HG03342 (cell line): ENCODE measurements at regions not wholly inside any gene's neighbourhood (a gene's known extent, or its start where the extent isn't known, plus 50 kb on each side); places are given as distances from the start of the nearest gene placed in this dataset.
"Not testable (repeated sequence)": the region's sequence is repeated elsewhere in the genome, so short reads cannot be mapped to it uniquely, and the experiment has no call there.

Experiments used
- ATAC-seq: cut with Tn5 transposase; IDR thresholded peaks from one replicate; pipeline ENCODE4 v1.9.1; 2021; ENCODE audit warnings: mild to moderate bottlenecking, moderate library complexity; ENCODE audit not compliant: unreplicated experiment

- no peak for ATAC-seq
Observed at GRCh38 chr21:33974513-33975468, 59.2 kb upstream of the ATP5PO start.

- ATAC-seq, result no peak
Observed at GRCh38 chr21:33973268-33973667, 57.7 kb upstream of the ATP5PO start.

DNA sequence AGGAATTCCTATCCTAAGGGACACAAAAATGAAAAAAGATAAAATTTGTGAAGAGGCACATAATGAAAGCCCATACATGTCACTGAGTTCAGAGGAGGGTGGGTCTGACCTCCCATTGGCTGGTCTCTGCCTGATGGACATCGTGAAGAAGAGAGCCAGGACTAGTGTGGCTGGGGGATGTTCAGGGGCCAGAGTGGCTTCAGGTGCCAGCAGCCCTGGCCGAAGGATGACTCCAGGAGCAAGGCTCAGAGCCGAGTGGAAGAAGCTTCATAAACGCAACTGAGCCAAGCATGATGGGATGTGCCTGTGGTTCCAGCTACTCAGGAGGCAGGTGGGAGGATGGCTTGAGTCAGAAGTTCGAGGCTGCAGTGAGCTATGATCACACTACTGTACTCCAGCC lies 56.9 kb upstream of the ATP5PO start:
- no peak for ATAC-seq

GRCh38 chr21:33971492-33972013 lies 55.9 kb upstream of the ATP5PO start:
- no peak for ATAC-seq

DNA sequence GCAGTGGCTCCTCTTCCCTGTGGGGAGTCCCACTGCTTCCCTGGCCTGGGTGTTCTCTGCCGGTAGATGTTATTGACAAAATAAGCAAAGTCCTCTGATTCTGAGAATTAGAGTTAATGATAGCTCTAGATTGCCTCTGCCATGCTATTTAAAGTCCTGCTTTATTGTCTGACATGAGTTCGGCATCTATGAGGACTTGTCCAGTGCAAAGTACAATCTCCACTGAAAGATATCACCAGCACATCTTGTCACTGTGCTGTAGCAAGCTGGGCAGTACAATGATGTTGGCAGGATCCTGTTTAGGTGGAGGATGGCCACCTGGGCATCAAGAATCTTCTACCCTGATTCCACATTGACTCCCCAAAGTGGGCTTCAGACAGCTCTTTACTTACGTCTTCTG lies 54.0 kb upstream of the ATP5PO start:
- no peak for ATAC-seq

DNA sequence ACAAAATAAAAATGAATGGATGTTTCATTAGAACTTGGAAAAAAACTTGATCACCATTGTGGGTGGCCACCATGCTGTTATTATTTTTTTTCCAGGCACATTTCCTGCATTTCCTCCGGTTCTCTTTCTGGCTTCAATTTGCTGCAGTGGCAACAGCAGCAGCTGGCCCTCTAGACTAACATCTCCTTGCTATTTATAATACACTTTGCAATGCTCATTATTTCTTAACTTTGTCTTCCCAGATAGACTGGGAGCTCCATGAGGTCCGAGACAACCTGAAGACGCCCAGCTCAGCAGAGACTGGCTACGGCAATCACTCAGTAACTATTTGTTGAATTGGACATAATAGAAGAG lies 53.4 kb upstream of the ATP5PO start:
- ATAC-seq, result no peak

GRCh38 chr21:33968080-33968994 lies 52.7 kb upstream of the ATP5PO start:
- ATAC-seq, result no peak

- no peak for ATAC-seq
Observed at GRCh38 chr21:33967086-33967571, 51.5 kb upstream of the ATP5PO start.

DNA sequence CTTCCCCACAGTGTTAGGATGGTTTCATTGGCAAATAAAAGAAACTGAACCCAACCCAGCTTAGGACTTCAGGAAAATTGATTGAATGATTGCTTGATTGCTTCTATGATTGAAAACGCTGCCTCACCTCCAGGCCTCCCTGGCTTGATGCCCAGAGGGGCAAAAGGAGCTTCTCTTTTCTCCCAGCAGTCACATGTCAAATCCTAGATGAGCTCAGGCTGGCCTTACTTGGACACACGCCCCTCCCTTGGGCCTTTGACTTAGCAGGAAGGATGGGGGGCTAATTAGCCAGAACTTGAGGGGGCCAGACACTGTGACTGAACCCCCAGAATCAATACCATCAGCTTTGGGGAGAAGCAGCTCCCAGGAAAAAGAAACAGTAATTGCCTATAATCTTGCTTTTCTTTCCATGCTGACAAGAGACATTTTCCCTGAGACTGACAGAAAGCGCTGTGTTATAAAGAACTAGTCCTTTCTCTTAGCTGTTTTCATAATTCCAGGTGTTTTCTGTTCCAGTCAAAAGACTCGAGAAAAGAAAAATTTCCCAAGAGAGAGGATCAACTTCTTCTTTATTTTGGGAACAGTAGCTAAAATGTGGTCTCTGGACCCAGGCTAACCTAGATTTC lies 50.8 kb upstream of the ATP5PO start:
- ATAC-seq, result no peak

- ATAC-seq, result not testable (repeated sequence)
Observed at GRCh38 chr21:33965662-33966061, 50.1 kb upstream of the ATP5PO start.
